NCI-H345 treated with DMSO at 0.1 percent for 48 hours (cell line): ENCODE measurements at regions not wholly inside any gene's neighbourhood (a gene's known extent, or its start where the extent isn't known, plus 50 kb on each side); places are given as distances from the start of the nearest gene placed in this dataset.

Source experiments
- DNase-seq: peaks from one replicate; lab custom pipeline; 2025; ENCODE audit not compliant: unreplicated experiment; lab: John Stamatoyannopoulos, UW

DNA sequence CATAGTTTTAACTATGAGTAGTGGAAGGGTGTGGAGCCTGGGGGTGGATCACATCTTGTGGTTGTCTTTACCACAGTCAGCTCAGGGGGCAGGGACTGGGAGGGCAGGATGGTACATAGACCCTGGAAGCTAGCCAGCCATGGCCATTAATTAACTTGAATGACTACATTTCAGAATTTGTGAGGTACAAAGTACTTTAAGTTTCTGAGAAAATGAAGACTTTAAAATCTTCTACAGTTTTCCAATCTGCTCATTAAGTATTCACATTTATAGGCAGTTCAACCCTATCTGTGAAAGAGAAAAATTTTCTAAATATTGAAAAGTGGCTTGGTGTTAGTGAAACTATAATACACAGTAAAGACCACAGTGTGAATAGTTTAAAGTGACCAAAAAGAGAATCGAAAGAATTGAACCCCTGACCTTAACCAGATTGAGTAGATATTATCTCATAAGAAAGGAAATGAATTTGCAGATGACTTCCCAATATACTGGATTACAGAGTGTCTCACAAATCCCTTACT is 234.2 kb upstream of the MEF2C start:
- DNase-seq, result no peak

DNA sequence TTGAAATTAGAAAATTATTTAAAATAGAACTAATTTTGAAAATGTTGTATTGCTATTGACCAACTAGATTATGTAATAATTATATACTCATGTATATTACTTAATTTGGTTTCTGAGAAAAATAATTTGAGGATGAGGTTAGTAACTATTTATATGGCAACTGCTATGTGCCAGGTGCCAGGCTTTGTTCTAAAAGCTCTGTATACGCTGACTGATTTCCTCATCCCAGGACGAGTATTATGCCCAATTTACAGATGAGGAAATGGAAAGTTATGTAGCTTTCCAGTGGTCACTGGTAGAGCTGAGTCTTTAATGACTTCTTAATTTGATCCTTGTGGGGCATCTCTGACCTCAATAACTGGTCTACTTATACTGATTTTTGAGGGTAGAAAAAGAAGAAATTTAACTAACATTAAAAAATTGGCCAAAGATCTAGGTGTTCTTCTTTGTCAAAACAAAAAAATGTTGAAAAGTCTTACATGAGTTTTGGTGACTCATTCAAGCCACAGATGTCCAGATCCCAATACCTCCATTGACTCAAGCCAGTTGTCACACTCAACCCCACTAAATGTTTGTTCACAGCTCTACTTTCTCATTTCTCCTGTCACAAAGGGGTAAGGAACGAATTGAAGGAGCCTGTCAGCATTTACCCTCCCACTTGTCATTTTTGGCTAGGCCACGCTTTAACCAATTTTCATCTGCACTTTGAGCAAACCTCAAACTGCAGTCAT is 228.1 kb upstream of the MEF2C start:
- no peak for DNase-seq

DNA sequence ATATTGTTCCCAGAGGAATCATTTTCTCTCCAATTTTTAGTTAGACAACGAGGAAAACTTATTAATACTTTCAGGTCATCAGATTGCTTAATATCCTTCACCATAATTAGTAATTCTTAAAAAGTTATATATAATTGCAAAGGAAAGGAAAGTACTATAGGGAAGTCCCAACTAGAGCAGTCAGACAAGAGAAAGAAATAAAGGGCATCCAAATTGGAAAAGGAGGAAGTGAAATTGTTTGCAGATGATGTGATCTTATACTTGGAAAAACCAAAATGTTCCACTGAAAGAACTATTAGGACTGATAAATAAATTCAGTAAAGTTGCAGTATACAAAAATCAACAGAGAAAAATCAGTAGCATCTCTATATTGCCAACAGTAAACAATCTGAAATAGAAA is 223.5 kb upstream of the MEF2C start:
- no peak for DNase-seq

DNA sequence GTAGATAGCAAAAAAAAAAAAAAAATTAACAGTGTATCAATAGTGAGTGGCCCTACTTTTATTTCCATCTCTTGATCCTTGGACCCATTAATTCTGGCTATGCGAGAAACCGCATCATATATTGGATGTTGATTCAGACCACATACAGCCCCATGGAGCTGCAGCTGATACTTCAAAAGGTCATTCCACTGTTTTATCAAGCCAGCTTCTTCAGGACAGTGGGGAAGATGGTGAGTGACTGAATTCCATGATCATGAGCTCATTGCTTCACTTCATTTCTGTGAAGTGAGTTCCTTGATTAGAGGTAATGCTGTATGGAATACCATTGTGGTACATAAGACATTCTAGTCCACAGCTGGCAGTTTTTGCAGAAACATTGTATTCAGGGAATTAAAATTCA is 222.9 kb upstream of the MEF2C start:
- DNase-seq, result no peak

DNA sequence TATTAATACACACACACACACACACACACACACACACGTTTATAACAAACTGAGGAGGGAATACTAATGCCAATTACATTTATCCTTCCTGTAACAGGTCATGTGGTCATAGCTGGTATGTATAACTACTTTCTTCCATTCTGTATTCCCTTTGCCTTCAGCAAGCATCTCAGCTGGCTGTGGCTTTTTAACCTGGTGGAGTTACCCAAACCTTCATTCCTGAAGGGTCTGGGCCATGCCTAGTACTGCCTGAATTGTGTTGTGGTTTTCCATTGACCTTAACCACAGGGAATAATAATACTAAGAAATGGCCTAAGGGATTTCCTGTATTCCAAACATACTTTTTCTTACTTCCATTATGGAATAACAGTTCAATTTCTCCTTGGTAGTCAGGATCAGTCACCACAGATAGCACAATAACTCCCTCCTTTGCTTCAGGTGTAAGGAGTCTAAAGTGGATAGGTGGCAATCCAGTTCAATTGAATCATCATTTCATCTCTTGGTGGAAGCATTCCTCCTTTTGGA is 222.2 kb upstream of the MEF2C start:
- DNase-seq, result no peak

DNA sequence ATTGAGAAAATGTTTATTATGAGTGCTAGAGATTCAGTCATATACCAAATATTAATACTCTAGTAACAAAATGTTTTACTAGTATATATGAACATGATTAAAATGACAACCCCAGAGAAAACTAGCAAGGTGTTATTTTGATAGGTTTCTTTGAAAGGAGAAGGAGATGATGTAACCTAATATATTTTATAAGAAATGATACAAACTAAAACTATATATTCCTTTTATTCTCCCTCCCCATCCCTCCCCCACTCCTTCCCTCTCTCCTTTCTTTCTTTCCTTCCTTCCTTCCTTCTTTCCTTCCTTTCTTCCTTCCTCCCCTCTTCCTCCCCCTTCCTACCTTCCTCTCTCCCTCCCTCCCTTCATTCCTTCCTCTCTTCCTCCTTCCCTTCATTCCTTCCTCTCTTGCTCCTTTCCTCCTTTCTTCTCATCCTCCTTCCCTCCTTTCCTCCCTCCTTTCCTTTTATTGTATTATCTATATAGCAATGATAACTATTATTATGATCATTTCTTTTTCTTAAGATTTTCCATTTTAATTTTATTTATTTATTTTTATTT is 215.3 kb upstream of the MEF2C start:
- no peak for DNase-seq

DNA sequence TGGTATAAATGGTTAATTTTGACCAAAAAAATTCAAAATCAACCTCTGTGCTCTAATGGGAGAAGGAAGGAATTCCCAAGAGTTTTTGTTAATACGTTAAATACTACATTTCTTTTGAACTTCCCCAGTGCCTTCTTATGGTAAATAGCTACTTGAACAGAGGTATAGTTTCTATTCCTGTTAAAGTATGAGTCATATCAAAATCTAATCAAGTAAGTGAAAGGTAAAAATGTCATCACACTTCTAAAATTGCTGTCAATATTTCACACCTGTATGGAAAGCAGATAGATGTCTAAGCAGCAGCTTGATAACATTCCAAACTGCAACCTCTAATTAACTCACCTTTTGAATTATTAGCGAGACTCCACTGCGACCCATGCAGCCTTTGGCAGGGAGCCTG is 214.1 kb upstream of the MEF2C start:
- no peak for DNase-seq

DNA sequence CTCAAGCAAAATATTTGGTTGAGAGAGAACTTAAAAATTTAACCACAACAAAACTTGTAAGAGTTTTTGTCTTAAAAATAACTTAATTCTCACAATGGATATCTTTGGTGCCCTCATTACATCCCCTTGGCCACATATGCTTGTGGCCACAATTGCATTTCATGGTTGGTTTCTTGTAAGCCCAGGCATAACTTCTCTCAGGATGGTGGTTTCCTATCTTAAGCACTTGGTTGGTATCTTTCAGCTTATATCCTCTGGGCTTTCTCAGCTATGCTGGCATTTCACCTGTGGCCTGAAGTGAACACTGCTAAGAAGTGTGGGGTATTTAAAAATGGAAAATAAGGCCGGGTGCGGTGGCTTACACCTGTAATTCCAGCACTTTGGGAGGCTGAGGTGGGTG is 212.4 kb upstream of the MEF2C start:
- DNase-seq, result no peak

DNA sequence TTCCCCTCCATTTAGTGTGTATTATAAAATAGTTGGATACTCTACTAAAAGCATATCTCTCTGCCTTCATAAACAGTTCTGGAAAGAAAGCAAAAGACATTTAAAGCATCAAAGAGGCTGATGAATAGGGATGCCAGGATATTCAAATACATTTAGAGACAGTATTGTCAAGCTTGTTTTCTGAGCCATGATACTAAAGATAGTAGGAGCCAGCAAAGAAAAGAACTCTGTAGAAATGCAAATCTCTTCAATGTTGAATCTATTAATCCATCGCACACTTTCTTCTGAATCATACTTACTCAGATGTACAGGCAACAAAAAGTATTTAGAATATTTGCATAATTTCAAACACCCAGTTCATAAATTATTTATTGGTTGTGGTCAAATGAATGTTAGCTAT is 207.1 kb upstream of the MEF2C start:
- no peak for DNase-seq

DNA sequence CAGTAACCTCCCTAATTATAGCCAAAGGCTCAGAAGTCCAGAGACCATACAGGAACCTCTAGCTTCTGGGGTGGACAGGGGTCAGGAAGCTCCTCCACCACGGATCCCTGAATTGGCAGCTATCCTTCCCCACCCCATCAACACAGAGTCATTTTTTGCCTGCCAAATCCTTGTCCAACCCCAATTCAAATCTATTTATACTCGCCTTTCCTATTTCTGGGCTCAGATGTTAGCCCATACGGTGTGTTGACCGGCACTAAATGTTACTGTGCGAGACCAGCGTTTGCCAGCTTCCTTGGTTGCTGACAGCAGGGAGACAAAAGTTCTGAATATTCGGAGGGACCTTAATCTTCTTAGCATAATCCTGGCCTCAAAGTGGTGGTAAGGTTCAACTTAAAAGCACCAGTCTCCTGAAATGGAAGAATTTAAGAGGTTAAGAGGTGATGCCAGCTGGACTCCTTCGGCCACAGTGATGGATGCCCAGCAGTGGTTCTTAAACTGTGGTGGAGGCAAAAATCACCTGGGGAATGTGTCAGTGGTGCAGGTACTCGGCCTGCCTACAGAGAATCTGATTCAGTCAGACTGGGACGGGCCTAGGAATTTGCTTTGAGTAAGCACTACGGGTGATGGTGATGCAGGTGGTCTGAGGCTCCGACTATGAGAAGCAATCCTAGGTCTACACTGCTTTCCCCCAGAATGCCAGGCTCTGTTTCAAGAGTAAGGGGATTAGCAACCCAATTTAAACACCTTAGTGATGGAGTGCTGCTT is 204.8 kb upstream of the MEF2C start:
- no peak for DNase-seq

DNA sequence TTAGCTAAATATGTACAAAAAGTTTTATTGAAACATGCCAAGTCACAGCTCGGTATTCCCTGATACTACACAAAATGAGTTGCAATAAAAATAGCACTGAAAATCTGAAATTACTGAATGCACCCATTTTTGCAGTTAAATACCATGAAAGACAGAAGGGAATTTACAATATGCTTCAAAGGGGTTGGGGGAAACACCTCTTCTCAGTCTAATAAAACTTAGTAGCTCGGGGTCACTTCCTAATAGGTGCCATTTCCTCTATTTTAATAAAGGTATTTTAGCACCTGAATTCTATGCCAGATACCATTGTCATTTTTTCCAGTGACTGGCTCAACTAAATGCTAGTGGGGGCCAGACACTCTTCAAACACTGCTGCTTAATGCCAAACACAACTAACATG is 204.1 kb upstream of the MEF2C start:
- DNase-seq, result no peak

DNA sequence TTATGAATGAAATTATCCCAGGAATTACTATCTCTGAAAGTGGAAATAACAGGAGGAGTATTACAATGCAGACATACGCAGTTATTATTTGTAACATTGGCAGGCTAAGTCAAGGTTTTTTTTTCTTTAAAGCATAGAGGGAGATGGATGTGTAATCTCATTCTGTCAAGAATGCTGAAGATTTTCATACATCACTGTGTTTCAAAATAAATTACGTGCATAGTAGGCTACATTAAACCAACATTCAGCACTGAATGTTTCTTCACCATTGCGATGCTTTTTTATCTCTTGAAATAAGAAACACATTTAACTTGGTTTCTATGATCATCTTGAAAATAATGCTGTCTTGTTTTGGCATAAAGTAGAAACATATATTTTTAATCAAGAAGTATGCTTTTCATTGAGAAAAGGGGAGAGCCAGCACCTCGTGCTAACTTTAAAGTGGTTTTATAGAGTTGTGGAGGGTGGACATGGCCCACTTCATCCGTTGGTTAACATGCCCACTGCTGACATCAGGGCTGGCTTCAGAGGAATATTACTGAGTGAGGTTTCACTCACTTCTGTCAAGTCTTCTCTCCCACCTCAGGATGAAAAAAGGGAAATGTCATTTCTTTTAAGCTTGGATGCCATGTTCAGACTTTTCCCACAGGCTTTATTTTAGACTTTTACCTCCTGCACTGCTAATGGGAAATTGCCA is 203.6 kb upstream of the MEF2C start:
- no peak for DNase-seq

DNA sequence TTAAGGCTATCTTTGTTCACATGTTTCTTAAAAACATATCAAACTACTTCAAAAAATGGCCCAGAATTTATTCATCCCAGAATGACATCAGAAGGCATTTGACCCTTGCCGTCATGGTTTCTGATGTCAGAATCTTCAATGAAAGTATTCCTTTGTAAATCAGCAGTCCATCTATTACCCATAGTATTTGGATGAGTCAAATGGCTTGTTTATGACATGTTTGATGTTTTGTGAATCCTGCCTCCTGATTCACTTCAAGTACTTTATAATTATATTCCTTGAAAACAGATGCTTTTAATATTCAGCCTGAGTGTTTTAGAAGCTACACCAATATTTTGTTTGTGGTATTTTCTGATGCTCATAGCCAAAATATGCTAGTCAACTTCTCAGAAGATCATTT is 200.8 kb upstream of the MEF2C start:
- no peak for DNase-seq

DNA sequence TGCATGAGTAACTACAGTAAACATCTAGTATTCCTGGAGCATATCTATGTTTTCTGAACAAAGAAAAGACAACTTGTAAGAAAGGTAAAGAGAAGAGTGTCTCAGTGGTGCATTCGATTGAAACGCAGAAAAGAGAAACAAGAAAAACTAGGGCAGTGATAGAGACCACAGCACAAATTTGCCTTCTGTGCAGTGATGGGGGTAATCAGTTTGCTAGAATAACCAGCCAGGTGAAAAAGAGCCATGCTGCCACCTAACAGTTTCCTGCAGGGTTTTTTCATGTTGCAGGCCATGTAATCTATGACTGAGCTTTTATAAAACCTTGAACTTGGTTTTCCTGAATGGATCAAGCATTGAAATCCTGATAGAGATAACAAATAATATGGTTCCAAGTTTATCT is 198.4 kb upstream of the MEF2C start:
- DNase-seq, result no peak

DNA sequence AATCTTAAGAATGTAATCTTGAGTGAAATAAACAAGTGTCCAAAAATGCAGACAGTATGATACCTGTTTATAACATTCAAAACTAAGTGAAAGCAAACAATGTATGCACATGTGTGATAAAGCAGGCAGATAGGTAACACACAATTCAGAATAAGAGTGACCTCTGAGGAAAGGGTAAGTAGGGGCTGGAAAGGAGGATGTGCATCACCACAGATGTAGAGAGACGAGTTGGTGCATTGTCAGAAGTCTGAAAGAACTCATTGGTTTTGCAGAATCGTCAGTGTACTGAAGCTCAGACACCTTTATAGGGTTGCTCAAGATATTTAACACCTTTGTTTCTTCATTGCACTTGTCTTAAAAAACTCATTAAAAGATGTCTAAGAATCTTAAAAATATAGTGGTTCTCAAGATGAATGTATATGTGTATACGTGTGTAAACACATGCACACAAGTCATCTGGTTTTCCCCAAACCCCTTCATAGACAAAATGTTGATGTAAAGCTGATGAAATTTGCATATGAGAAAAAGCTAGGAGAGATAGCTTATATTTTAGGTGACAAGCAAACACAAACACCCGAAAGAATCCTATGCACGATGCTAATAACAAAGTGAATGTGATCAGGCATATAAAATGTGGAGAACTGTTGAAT is 197.6 kb upstream of the MEF2C start:
- no peak for DNase-seq

DNA sequence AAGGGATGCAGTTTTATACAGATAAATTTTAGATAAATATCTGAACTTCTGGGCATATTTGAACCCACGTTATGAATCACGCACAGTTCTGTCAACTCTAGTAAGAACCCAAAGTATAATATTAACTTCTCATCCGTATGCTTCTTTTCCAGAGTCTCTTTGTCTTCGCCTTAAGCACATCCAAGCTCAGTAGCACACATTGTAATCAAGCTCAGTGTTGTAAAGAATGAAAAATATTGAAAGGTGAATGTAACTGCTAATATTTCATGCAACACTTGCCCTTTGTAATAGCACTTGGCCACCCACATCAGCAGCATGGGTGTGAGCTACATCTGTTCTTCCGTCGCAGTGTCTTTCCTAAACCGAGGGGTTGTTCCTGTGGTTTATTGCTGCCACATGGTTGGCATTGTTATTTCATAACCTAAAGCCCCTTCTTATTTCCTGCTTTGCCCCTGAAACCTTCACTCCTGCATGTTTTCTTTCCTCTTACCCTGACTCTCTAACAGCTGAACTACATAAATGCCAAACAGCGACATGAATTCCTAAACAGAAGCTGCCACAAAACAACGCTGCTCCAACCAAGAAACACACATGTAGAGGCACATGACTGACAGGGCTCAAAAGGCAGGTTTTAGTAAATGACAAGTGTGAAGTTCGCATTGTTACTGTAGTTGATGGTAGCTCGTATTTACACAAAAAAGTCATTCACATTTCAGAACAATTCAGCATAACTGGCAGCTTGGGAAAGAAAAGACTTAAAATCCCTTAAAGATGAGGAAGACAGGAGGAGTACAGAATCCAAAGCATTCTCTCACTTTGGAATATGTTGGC is 190.1 kb upstream of the MEF2C start:
- no peak for DNase-seq

DNA sequence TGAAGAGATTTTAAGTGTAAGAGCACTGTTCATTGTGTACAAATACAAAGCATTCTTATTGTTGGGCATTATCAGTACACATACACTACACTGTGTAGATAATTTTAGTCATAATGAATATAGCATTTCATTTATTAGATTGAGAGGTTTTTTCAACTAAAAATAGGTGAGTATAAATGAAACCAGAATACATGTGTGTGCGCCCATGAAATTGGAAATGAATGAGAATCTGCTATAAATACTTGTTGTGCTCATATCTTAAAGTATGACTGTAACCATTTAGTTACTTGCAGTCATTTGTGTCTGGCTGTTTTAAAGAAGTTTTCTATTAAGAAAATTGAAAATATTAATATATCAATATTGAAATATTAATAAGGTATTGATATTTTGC is 189.0 kb upstream of the MEF2C start:
- no peak for DNase-seq

DNA sequence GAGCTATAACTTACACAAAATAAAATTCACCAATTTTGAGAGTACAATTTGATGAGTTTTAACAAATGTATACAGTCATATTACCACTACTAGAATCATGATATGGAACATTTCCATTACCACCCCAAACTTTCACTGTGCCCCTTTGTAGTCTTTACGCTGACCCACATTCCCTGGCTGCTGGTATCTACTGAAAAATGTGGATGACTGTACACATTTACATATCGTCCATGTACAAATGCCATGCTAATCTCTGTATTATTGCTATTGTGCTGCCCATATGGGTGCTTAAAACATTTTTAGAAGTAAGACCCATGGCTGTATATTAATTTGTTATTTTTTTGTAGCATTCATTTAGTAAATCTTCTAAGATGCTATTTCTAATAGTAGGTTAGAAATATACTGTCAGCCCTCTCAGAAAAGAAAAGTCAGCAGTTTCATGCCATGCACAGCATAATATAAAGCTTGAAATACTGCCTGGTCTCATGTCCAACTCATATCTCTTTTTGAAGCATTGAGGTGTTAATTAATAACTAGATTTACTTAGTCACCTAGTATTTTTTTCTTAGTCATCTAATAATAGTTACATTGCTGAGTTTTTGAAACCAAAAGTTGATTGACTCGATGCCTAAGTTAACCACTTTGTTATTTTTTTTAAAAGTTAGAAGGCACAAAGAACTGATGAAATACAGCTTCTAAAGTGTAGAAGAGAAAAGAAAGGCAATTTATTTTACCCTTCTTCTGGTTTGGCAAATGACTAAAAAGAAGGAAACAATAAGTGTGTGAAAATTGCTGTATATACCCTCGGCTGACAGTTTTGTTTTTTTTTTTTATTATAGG is 188.3 kb upstream of the MEF2C start:
- no peak for DNase-seq

DNA sequence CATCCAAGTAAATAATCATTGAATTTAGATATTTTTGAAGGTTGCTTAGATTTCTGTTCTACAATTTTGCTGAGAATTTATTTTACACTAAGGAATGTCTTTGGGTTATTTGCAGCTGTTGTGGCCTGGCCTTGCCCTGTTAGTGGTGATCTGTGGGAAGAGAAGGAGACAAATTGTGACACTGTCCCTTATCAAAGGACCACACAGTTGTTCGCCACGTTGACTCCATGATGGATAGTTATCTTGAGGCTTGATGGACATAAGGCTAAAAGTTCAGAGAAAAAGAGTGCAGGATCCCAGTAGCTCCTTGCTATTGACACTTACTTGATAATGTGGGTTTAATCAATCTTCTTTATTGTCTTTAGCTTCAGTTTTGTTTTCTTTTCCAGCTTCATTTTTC is 186.6 kb upstream of the MEF2C start:
- DNase-seq, result no peak
